ENCODE measurements at regions not wholly inside any gene's neighbourhood (a gene's known extent, or its start where the extent isn't known, plus 50 kb on each side); places are given as distances from the start of the nearest gene placed in this dataset.

- TF ChIP-seq CTCF (IDR thresholded peaks at IDR 0.05) (no peak), POLR2A (IDR thresholded peaks at IDR 0.05) (no peak)
Observed at GRCh38 chr4:17155486-17155885, 257.0 kb upstream of the LDB2 start.
